ENCODE measurements at regions not wholly inside any gene's neighbourhood (a gene's known extent, or its start where the extent isn't known, plus 50 kb on each side); places are given as distances from the start of the nearest gene placed in this dataset.

- Histone ChIP-seq H3K23ac (ENCODE audit: insufficient read length) (no peak overlapping the region), H2AFZ (ENCODE audit: low read length) (no peak overlapping the region), H3K36me3 (ENCODE audit: control insufficient read depth in 2 of 4, insufficient read depth in 4 of 4, low read length in 3 of 4) (no peaks in the 10 kb centered on the region), H3K9me3 (ENCODE audit: insufficient read depth in 2 of 2, low read depth in 1 of 2, low read length in 1 of 2) (peaks cover 17 to 18% of the 10 kb centered on the region in 2 experiments; a peak in 3 of 4 replicates), H3K79me2 (ENCODE audit: control insufficient read depth in 1 of 2, insufficient read depth in 2 of 2, low read length in 2 of 2) (no peaks in the 10 kb centered on the region), H2AK5ac (ENCODE audit: low read depth, low read length) (no peak overlapping the region), H3K27ac (ENCODE audit: low read depth, low read length) (no peak overlapping the region), H3K9ac (replicated peaks in 1 of 4; ENCODE audit: extremely low read depth in 1 of 4, low read depth in 3 of 4, low read length in 3 of 4) (no peak overlapping the region), H3K4me1 (replicated peaks in 1 of 4; ENCODE audit: control insufficient read depth in 3 of 4, insufficient read depth in 4 of 4, low read length in 3 of 4) (no peaks in the 10 kb centered on the region; a peak in 1 of 7 replicates), H3K56ac (replicated peaks; ENCODE audit: insufficient read length, low read depth, low read length) (no peak overlapping the region), H2BK120ac (replicated peaks; ENCODE audit: low read depth, low read length) (no peak overlapping the region), H4K91ac (replicated peaks; ENCODE audit: insufficient read length, low read length) (no peak overlapping the region), H3K14ac (ENCODE audit: insufficient read length) (no peak overlapping the region), H3K18ac (ENCODE audit: extremely low read depth, low read length) (no peak overlapping the region), H4K5ac (ENCODE audit: insufficient read length, low read depth, low read length) (no peak overlapping the region), H2BK5ac (ENCODE audit: low read depth, low read length) (no peak overlapping the region), H3K79me1 (ENCODE audit: low read depth, low read length) (no peaks in the 10 kb centered on the region), H3K27me3 (replicated peaks in 1 of 4; ENCODE audit: control insufficient read depth in 3 of 4, extremely low read depth in 1 of 4, insufficient read depth in 3 of 4, low read length in 3 of 4) (no peaks in the 10 kb centered on the region), H4K20me1 (replicated peaks in 1 of 2; ENCODE audit: control insufficient read depth in 1 of 2, insufficient read depth in 2 of 2, low read length in 2 of 2) (no peaks in the 10 kb centered on the region), H3K23me2 (ENCODE audit: low read depth, low read length) (no peaks in the 10 kb centered on the region), H3K4me3 (ENCODE audit: extremely low read depth in 1 of 4, insufficient read depth in 2 of 4, low read depth in 3 of 4, low read length in 4 of 4) (no peak overlapping the region), H2BK15ac (ENCODE audit: low read length) (no peak overlapping the region), H3K4ac (replicated peaks; ENCODE audit: insufficient read length, low read depth, low read length) (no peak overlapping the region), H4K8ac (ENCODE audit: extremely low read depth, insufficient read depth, low read length) (no peak overlapping the region; the same call in 1 of the 2 replicates), H2BK12ac (ENCODE audit: low read depth, low read length) (no peak overlapping the region), H2BK20ac (ENCODE audit: low read length) (no peak overlapping the region), H3K4me2 (ENCODE audit: insufficient read depth in 1 of 2, low read depth in 2 of 2, low read length in 2 of 2) (no peak overlapping the region)
- DNase-seq (ENCODE audit: low read depth in 1 of 2, low spot score in 2 of 2) (no peak), FAIRE-seq (no peak)
- ChIA-PET POLR2A (ENCODE audit: partially characterized antibody) (no interaction called here), CTCF (ENCODE audit: partially characterized antibody) (no interaction called here)
- no peak for TF ChIP-seq NRF1 (IDR thresholded peaks at IDR 0.05; ENCODE audit: low read depth, low read length)
- TF ChIP-seq USF2 (IDR thresholded peaks at IDR 0.05; ENCODE audit: low read length): no peak
- no peak for TF ChIP-seq SAP30 (IDR thresholded peaks at IDR 0.05; ENCODE audit: insufficient read depth, insufficient replicate concordance, low read length)
- TF ChIP-seq TBP (IDR thresholded peaks at IDR 0.05; ENCODE audit: low read depth, low read length): no peak
- no peak for TF ChIP-seq JUND (IDR thresholded peaks at IDR 0.05; ENCODE audit: low read length)
- TF ChIP-seq POLR2AphosphoS5 (IDR thresholded peaks at IDR 0.05; ENCODE audit: low read depth, low read length): no peak
- no peak for TF ChIP-seq GTF2F1 (IDR thresholded peaks at IDR 0.05; ENCODE audit: borderline replicate concordance, low read depth, low read length)
- no peak for TF ChIP-seq RBBP5 (IDR thresholded peaks at IDR 0.05; ENCODE audit: borderline replicate concordance, low read depth, low read length)
- no peak for TF ChIP-seq TCF12 (IDR thresholded peaks at IDR 0.05; ENCODE audit: low read depth, low read length)
- TF ChIP-seq FOSL1 (IDR thresholded peaks at IDR 0.05; ENCODE audit: insufficient read depth, low read depth, low read length): no peak
- no peak for TF ChIP-seq EZH2 (IDR thresholded peaks at IDR 0.05; ENCODE audit: low read depth, low read length, severe bottlenecking)
- no peak for TF ChIP-seq SIX5 (IDR thresholded peaks at IDR 0.05; ENCODE audit: low read depth, low read length)
- WGBS, 2 experiments (ENCODE audit: extremely low coverage in 1 of 2, insufficient coverage in 1 of 2, insufficient read length in 1 of 2, insufficient replicate concordance in 2 of 2, low coverage in 1 of 2, low lambda C conversion rate in 2 of 2, missing lambda C conversion rate in 1 of 2): 91% methylated on average over 26 of the region's 26 CpGs; no CpG with 5 or more reads in 1 of the 2 experiments
These were observed 78.5 kb upstream of the GPC1 start for GRCh38 chr2:240356700-240357640.

All from H1 (cell line).